ENCODE measurements at regions not wholly inside any gene's neighbourhood (a gene's known extent, or its start where the extent isn't known, plus 50 kb on each side); places are given as distances from the start of the nearest gene placed in this dataset.

- no peak overlapping the region for H3K4me3 ChIP-seq (ENCODE audit: low read depth, low read length)
- DNase-seq (ENCODE audit: low read depth): no peak
- no peak for TF ChIP-seq CTCF (conservative IDR thresholded peaks at IDR 0.05; ENCODE audit: low read depth, low read length)
Observed at GRCh38 chr3:34219556-34219955, 421.1 kb downstream of the PDCD6IP start.

GRCh38 chr3:34225821-34226366 lies 427.5 kb downstream of the PDCD6IP start:
- TF ChIP-seq CTCF (conservative IDR thresholded peaks at IDR 0.05; ENCODE audit: low read depth, low read length): no peak
- H3K4me3 ChIP-seq (ENCODE audit: low read depth, low read length): no peak overlapping the region
- no peak for DNase-seq (ENCODE audit: low read depth)

GRCh38 chr3:34229876-34230275 lies 431.4 kb downstream of the PDCD6IP start:
- H3K4me3 ChIP-seq (ENCODE audit: low read depth, low read length): no peak overlapping the region
- no peak for TF ChIP-seq CTCF (conservative IDR thresholded peaks at IDR 0.05; ENCODE audit: low read depth, low read length)
- DNase-seq (ENCODE audit: low read depth): no peak

- H3K4me3 ChIP-seq (ENCODE audit: low read depth, low read length): no peak overlapping the region
- DNase-seq (ENCODE audit: low read depth): no peak
Observed at GRCh38 chr3:34235096-34235495, 436.7 kb downstream of the PDCD6IP start.

GRCh38 chr3:34237946-34238345 lies 439.5 kb downstream of the PDCD6IP start:
- no peak for DNase-seq (ENCODE audit: low read depth)
- no peak overlapping the region for H3K4me3 ChIP-seq (ENCODE audit: low read depth, low read length)

More at GRCh38 chr3:34235096-34235495, 436.7 kb downstream of the PDCD6IP start:
- TF ChIP-seq CTCF (conservative IDR thresholded peaks at IDR 0.05; ENCODE audit: low read depth, low read length): no peak

GRCh38 chr3:34238407-34238806 lies 440.0 kb downstream of the PDCD6IP start:
- DNase-seq (ENCODE audit: low read depth): no peak
- H3K4me3 ChIP-seq (ENCODE audit: low read depth, low read length): no peak overlapping the region
- no peak for TF ChIP-seq CTCF (conservative IDR thresholded peaks at IDR 0.05; ENCODE audit: low read depth, low read length)

More at GRCh38 chr3:34237946-34238345, 439.5 kb downstream of the PDCD6IP start:
- no peak for TF ChIP-seq CTCF (conservative IDR thresholded peaks at IDR 0.05; ENCODE audit: low read depth, low read length)

- no peak overlapping the region for H3K4me3 ChIP-seq (ENCODE audit: low read depth, low read length)
- TF ChIP-seq CTCF (conservative IDR thresholded peaks at IDR 0.05; ENCODE audit: low read depth, low read length): no peak
- DNase-seq (ENCODE audit: low read depth): no peak
Observed at GRCh38 chr3:34239287-34239686, 440.9 kb downstream of the PDCD6IP start.
